Right cardiac atrium (tissue), 5 donors: ENCODE measurements at regions not wholly inside any gene's neighbourhood (a gene's known extent, or its start where the extent isn't known, plus 50 kb on each side); places are given as distances from the start of the nearest gene placed in this dataset.

Experiments
- ATAC-seq, 2 donors: fragments of 200-7000 bp; cut with Tn5 transposase; one replicate each; pipeline versions ENCODE4 v1.8.0 to v1.9.1; 2020; ENCODE audit warnings: moderate library complexity in 2 of 2, mild to moderate bottlenecking in 1 of 2
- DNase-seq, 3 donors: peaks; one replicate each; pipeline ENCODE4 v3.0.0-alpha.2; 2020
- H3K27ac ChIP-seq: one replicate; pipeline ENCODE4 v1.5.1; 2013; ENCODE audit warnings: mild to moderate bottlenecking, low read length, control low read depth, moderate library complexity
- H3K27me3 ChIP-seq: one replicate; pipeline ENCODE4 v1.6.1; 2013; ENCODE audit not compliant: control insufficient read depth, insufficient read depth
- H3K4me1 ChIP-seq: one replicate; pipeline ENCODE4 v1.6.1; 2013; ENCODE audit warnings: low read length; ENCODE audit not compliant: control insufficient read depth, insufficient read depth
- H3K4me3 ChIP-seq: one replicate; pipeline ENCODE4 v1.5.1; 2013; ENCODE audit warnings: low read length, control low read depth
- H3K9me3 ChIP-seq: one replicate; pipeline ENCODE4 v1.6.1; 2013; ENCODE audit warnings: low read length; ENCODE audit not compliant: control insufficient read depth
- WGBS: extraction: QIAGEN DNeasy Blood & Tissue Kit; methylation state at CpG from one replicate; pipeline ENCODE4 v1.1.7; 2013; 5-methylcytosine and 5-hydroxymethylcytosine counted together
- intact Hi-C, 4 donors: fragments of 100-400 bp; cut with DNase I; formaldehyde crosslinking; loops; one replicate each; pipeline versions ENCODE4 v1.11.0 to v1.14.0; 2022 to 2023
- donor health status: healthy with polysubstance abuse.
- donor health status: DM: no; HTN: yes; CAD: no.
- donor health status: DM: no; HTN: no; CAD: no.
- donor health status: DM: no; HTN: yes; CAD: no; lungs with severe emphysema.
- donor health status: DM: yes; HTN: yes; CAD: no.

DNA sequence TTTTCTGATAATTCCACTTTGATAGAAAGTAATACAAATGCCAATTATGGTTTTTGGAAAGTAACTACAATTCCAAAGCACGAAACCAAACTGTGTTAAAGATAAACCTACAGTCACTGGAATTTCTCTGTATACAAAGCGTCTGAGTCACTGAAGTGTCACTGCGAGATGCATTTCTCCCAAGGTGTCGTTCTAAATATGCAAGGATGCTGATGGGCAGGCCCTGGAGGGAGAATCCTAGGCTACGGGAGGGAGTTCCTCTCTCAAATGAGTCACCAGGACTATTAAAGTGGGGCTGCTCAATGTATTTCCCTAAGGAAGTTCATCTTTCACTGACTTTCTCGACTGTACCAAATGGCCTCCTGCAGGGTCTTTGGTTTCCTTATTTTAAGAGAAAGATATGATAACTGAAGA, 163.8 kb upstream of the STK17B start:
- Histone ChIP-seq H3K9me3 (no peaks in the 10 kb centered on the region), H3K4me3 (no peak overlapping the region), H3K27ac (no peak overlapping the region), H3K27me3 (no peaks in the 10 kb centered on the region), H3K4me1 (peaks cover 9% of the 10 kb centered on the region)
- WGBS: 49% methylated on average over 6 of the region's 6 CpGs
- ATAC-seq (no peak), DNase-seq (no peak)
- intact Hi-C loops: loop anchor here in 2 of 4 donors (10.0 kb wide), 1 partner anchor 260 kb away; no protein-coding TSS in a partner anchor

DNA sequence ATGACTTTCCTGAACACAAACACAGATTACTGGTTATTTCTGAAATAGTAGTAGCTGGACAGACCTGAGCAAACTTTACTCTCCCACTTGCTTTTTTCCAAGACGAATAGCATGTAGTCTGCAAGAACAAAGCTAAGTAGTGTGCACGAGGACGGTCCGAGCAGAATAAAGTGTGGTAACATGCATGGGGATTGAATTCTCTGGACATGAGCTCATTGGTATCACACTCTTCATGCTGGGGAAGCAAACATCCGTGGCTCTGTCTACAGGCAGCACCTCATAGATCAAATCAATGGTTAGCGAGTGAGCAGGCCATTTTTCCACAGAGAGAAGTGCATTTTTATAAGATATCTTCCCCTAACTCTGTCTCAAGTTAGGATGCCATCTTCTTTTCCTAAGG, 164.8 kb upstream of the STK17B start:
- no peak overlapping the region for H3K4me3 ChIP-seq
- DNase-seq: no peak
- H3K27me3 ChIP-seq: no peaks in the 10 kb centered on the region
- peaks cover 3% of the 10 kb centered on the region for H3K4me1 ChIP-seq
- intact Hi-C loops: loop anchor here in 2 of 4 donors (10.0 kb wide), 1 partner anchor 261 kb away; no protein-coding TSS in a partner anchor
- H3K27ac ChIP-seq: no peak overlapping the region
- no peak for ATAC-seq
- H3K9me3 ChIP-seq: no peaks in the 10 kb centered on the region
- WGBS: 77% methylated on average over 6 of the region's 6 CpGs

DNA sequence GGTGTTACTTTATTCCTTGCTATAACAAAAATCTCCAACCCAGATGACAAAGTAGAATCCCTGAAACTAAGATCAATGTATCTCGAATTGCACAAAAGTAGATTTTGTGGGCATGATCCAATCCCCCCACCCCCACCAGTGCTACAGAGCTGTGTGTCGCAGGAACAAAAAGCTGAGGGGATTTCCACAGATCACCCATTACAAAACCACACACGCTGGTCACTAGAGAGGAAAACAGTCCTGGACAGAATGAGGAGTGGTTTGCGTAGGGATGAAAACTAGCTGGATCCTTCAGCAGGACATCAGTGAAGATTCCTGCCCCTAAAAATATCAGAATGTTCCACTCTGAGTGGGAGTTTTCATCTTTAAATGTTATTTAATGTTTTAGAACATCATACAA, 165.3 kb upstream of the STK17B start:
- WGBS: 71% methylated on average over 4 of the region's 4 CpGs
- H3K27ac ChIP-seq: no peak overlapping the region
- H3K27me3 ChIP-seq: no peaks in the 10 kb centered on the region
- H3K4me1 ChIP-seq: peaks cover 2% of the 10 kb centered on the region
- intact Hi-C loops: loop anchor here in 2 of 4 donors (10.0 kb wide), 1 partner anchor 262 kb away; no protein-coding TSS in a partner anchor
- no peak for ATAC-seq
- no peaks in the 10 kb centered on the region for H3K9me3 ChIP-seq
- no peak for DNase-seq
- no peak overlapping the region for H3K4me3 ChIP-seq

DNA sequence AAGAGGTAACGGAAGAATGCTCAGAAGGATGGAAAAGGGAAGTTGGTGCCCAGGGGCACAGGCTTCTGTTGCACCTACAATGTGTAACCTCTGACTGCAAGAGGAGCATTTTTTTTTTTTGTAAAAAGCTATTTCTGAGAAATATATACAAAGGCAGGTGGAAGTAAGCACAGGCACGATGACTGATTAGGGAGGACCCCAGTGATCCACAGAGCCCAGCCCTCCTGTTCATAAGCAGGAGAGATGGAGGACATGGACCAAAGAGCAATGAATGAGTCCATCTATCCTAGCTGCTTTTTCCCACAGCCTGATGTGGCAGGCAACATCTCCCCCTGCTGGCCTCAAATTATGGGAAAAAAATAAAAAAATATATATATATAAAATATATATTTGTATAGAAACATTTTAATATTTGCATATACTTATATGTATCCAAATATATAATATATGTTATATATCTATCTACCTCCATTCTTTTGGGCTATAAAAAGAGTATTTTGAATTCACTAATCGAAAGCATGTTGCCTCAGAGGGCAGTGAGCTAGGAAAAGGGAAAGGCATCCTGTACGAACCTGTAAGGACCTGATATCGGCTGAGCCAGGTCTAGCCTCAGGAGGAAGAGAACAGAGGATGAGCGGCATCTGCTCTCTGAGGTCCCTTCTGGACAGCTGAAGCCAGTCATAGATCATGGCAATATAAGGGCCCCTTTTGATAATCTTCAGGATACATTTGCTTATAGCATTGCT, 166.0 kb upstream of the STK17B start:
- H3K9me3 ChIP-seq: no peaks in the 10 kb centered on the region
- H3K27me3 ChIP-seq: no peaks in the 10 kb centered on the region
- WGBS: 67% methylated on average over 6 of the region's 6 CpGs
- ATAC-seq (no peak), DNase-seq (no peak)
- no peak overlapping the region for H3K4me3 ChIP-seq
- peaks cover 2% of the 10 kb centered on the region for H3K4me1 ChIP-seq
- H3K27ac ChIP-seq: no peak overlapping the region
- intact Hi-C loops: loop anchor here in 2 of 4 donors (10.0 kb wide), 1 partner anchor 263 kb away; no protein-coding TSS in a partner anchor

DNA sequence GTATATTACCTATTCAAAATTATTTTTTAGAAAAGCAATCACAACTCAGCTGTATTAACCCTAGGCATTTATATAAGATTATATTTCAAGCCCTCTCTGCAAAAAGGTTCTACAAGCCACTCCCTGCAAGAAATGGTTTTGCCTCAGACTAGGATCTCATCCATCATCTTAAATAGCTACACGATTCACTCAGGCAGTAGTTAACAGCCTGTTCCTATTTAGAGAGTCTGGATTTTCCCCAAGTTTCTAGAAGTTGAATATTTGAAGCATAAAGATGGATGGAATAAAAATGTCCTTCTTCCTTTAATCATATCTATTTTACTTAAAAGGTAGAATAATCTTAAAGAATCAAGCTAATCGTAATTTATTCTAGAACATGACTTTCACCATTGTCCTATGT, 167.1 kb upstream of the STK17B start:
- Histone ChIP-seq H3K9me3 (no peaks in the 10 kb centered on the region), H3K27ac (no peak overlapping the region), H3K4me3 (no peak overlapping the region), H3K27me3 (no peaks in the 10 kb centered on the region), H3K4me1 (peaks cover 2% of the 10 kb centered on the region)
- 58% methylated on average over 2 of the region's 2 CpGs for WGBS
- intact Hi-C loops: loop anchor here in 2 of 4 donors (10.0 kb wide), 1 partner anchor 264 kb away; no protein-coding TSS in a partner anchor
- DNase-seq (no peak), ATAC-seq (no peak)

DNA sequence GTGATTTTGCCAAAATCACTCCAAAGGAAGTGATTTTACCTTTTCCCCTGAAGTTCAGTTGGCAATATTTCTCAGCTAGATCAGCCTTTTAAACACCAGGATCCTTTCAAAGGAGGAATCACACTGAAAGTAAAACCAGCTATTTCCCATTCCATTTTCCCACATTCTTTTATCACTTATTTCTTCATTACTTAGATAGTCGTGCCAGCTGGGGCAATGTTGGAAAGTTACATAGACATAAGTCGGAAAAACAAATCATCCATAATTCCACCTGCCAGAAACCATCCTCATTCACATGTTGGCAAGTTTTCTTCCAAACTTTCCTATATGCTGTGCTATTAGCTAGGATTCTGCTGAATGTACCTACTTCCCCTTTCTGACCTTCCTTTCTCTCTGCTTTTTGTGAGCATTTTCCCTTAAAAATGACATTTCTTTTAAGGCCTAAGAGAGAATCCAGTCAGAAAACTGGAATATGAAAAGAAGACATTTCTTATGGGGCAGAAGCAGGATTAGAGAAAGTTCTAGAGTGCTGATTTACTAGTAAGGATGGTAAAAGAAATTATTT, 170.0 kb upstream of the STK17B start:
- no peak overlapping the region for H3K4me3 ChIP-seq
- no peak overlapping the region for H3K27ac ChIP-seq
- intact Hi-C loops: no loop called here
- no peak for ATAC-seq
- no peaks in the 10 kb centered on the region for H3K4me1 ChIP-seq
- WGBS: 58% methylated on average over 2 of the region's 2 CpGs
- no peaks in the 10 kb centered on the region for H3K9me3 ChIP-seq
- H3K27me3 ChIP-seq: no peaks in the 10 kb centered on the region
- DNase-seq: no peak

DNA sequence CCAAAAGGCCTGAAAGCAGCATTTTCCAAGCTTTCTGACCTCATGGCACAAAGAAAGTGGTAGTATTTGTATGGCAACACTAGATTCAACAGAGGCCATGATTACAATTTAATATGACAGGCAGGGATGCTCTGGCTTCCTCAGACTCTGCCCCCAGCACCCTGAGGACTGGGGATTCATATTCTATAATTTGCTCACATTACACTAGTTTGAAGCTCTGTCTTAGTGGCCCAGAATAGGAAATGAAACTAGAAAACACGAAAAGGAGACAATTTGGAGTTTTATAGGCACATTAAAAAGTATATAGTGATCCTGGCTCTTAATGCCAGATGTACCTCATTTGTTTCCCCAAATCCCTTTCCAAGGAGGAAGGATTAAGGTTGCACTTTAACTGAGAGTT, 173.0 kb upstream of the STK17B start:
- intact Hi-C loops: no loop called here

DNA sequence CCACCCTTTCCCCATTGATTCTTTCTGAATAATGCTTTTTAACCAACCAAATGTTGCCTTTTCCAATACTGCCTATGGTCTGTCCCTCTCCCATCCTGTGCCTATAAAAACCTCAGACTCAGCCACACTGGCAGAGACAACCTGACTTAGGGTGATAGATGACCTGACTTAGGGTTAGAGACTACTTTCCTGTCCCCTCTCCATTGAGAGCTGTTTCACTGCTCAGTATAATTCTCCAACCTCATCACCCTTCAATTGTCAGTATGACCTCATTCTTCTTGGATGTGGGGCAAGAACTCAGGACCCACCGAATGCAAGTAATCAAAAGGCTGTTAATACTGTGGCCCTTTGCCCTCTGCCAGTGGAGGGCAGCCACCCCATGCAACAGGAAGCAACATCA, 182.3 kb upstream of the STK17B start:
- intact Hi-C loops: no loop called here
- 91% methylated on average over 1 of the region's 1 CpG for WGBS
- ATAC-seq: no peak

More for the DNA sequence above, 173.0 kb upstream of the STK17B start:
- no peaks in the 10 kb centered on the region for H3K27me3 ChIP-seq
- ATAC-seq (no peak), DNase-seq (no peak)
- H3K9me3 ChIP-seq: no peaks in the 10 kb centered on the region
- H3K4me1 ChIP-seq: no peaks in the 10 kb centered on the region
- H3K27ac ChIP-seq: no peak overlapping the region
- WGBS: 69% methylated on average over 1 of the region's 1 CpG
- H3K4me3 ChIP-seq: no peak overlapping the region

DNA sequence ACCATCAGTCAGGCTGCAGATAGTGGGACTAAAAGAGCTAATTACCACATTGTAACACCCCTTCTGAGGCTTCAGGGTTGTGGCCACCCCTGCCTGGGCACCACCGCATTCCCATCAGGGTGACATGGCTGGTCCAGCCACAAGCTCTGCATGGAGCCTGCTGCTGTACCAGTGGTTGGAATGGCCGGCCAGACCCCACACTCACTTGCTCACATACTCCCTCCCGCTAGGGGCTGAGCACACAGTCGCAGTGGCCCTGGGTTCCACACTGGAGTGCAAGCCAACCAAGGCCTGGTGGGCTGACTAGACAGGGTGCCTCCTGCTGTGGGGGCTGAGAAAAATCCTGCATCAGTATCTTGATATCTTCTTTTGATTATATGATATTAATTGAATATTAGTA, 182.8 kb upstream of the STK17B start:
- 98% methylated on average over 4 of the region's 4 CpGs for WGBS
- intact Hi-C loops: no loop called here
- ATAC-seq (no peak), DNase-seq (no peak)
- H3K27me3 ChIP-seq: no peaks in the 10 kb centered on the region
- H3K9me3 ChIP-seq: no peaks in the 10 kb centered on the region
- no peak overlapping the region for H3K27ac ChIP-seq
- no peak overlapping the region for H3K4me3 ChIP-seq
- H3K4me1 ChIP-seq: no peaks in the 10 kb centered on the region

More for the DNA sequence above, 182.3 kb upstream of the STK17B start:
- Histone ChIP-seq H3K27me3 (no peaks in the 10 kb centered on the region), H3K9me3 (no peaks in the 10 kb centered on the region), H3K4me1 (no peaks in the 10 kb centered on the region), H3K4me3 (no peak overlapping the region), H3K27ac (no peak overlapping the region)
- no peak for DNase-seq

DNA sequence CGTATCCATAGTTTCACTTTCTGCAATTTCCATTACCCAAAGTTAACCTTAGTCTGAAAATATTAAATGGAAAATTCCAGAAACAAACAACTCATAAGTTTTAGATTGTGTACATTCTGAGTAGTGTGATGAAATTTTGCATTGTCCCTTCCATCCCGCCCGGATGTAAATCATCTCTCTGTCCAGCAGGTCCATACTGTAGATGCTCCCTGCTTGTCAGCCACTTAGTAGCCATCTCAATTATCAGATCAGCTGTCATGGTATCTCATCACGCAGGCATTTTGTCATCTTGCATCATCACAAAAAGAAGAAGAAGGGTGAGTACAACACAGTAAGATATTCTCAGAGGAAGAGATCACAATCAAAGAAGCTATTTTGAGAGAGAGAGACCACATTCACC, 185.0 kb upstream of the STK17B start:
- no peaks in the 10 kb centered on the region for H3K9me3 ChIP-seq
- H3K4me3 ChIP-seq: peak overlapping the region; percentile 30
- H3K27ac ChIP-seq: no peak overlapping the region
- intact Hi-C loops: no loop called here
- H3K27me3 ChIP-seq: no peaks in the 10 kb centered on the region
- WGBS: 66% methylated on average over 4 of the region's 4 CpGs
- DNase-seq (no peak), ATAC-seq (no peak)
- no peaks in the 10 kb centered on the region for H3K4me1 ChIP-seq

DNA sequence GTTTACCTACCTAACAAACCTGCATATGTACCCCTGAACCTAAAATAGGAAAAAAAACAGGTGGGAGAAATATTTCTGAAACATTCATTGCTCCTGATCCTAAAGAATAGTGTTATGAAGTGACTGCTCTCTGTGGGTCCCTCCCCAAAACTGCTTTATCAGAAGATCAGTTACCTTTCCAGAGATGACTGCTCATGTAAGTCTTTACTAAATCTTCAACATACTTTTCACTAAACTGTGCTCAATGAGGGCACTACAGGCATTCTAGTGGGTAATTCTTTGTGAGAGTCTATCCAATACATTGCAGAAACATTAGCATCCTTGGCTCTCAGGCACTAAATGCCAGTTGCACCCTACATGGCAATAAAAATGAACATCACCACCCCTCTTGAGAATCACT, 189.3 kb upstream of the STK17B start:
- Histone ChIP-seq H3K4me3 (peak overlapping the region; percentile 30), H3K27ac (no peak overlapping the region), H3K4me1 (no peaks in the 10 kb centered on the region), H3K27me3 (no peaks in the 10 kb centered on the region), H3K9me3 (no peaks in the 10 kb centered on the region)
- no peak for ATAC-seq
- no peak for DNase-seq
- intact Hi-C loops: no loop called here
